ENCODE measurements at regions not wholly inside any gene's neighbourhood (a gene's known extent, or its start where the extent isn't known, plus 50 kb on each side); places are given as distances from the start of the nearest gene placed in this dataset.
A peak's percentile ranks its signal among the peaks of the same experiment; 100 is the strongest.

- Histone ChIP-seq H4K20me1 (ENCODE audit: control insufficient read depth, extremely low read depth, insufficient read depth, low read length) (no peaks in the 10 kb centered on the region), H3K27ac (ENCODE audit: insufficient read depth, low read length) (no peak overlapping the region), H2AFZ (ENCODE audit: low read length) (no peak overlapping the region), H3K9ac (ENCODE audit: insufficient read depth, low read length) (no peak overlapping the region), H3K4me3 (replicated peaks in 1 of 4; ENCODE audit: control extremely low read depth in 1 of 4, insufficient read depth in 1 of 4, low read depth in 3 of 4, low read length in 4 of 4) (no peak overlapping the region), H3K4me1 (ENCODE audit: control insufficient read depth, extremely low read depth, insufficient read depth, low read length) (peaks cover 7% of the 10 kb centered on the region), H3K27me3 (ENCODE audit: control insufficient read depth, insufficient read depth, low read length) (peaks cover 7% of the 10 kb centered on the region), H3K79me2 (ENCODE audit: control insufficient read depth, insufficient read depth, low read length) (no peaks in the 10 kb centered on the region), H3K36me3 (ENCODE audit: control insufficient read depth, insufficient read depth, low read length) (no peaks in the 10 kb centered on the region), H3K9me3 (ENCODE audit: control insufficient read depth, insufficient read depth, low read depth, low read length) (no peaks in the 10 kb centered on the region), H3K4me2 (ENCODE audit: extremely low read depth, insufficient read depth, low read length) (no peak overlapping the region)
- no peak for TF ChIP-seq EZH2 (IDR thresholded peaks at IDR 0.05; ENCODE audit: low read length, missing control alignments)
- no peak for DNase-seq (ENCODE audit: low read depth in 2 of 2)
These were observed 57.4 kb upstream of the ACOT11 start for GRCh38 chr1:54490361-54491248.

GRCh38 chr1:54489627-54490250, 58.3 kb upstream of the ACOT11 start:
- Histone ChIP-seq H3K4me2 (ENCODE audit: extremely low read depth, insufficient read depth, low read length) (peak overlapping the region; percentile 44), H3K4me1 (ENCODE audit: control insufficient read depth, extremely low read depth, insufficient read depth, low read length) (peaks cover 7% of the 10 kb centered on the region), H3K27ac (ENCODE audit: insufficient read depth, low read length) (no peak overlapping the region), H3K9me3 (ENCODE audit: control insufficient read depth, insufficient read depth, low read depth, low read length) (no peaks in the 10 kb centered on the region), H2AFZ (ENCODE audit: low read length) (no peak overlapping the region), H3K36me3 (ENCODE audit: control insufficient read depth, insufficient read depth, low read length) (no peaks in the 10 kb centered on the region), H3K27me3 (ENCODE audit: control insufficient read depth, insufficient read depth, low read length) (peaks cover 2% of the 10 kb centered on the region), H3K79me2 (ENCODE audit: control insufficient read depth, insufficient read depth, low read length) (no peaks in the 10 kb centered on the region), H4K20me1 (ENCODE audit: control insufficient read depth, extremely low read depth, insufficient read depth, low read length) (no peaks in the 10 kb centered on the region), H3K4me3 (replicated peaks in 1 of 4; ENCODE audit: control extremely low read depth in 1 of 4, insufficient read depth in 1 of 4, low read depth in 3 of 4, low read length in 4 of 4) (peak overlapping the region in 2 of 4 experiments; percentile 47 to 66), H3K9ac (ENCODE audit: insufficient read depth, low read length) (no peak overlapping the region)
- no peak for DNase-seq (ENCODE audit: low read depth in 2 of 2)
- TF ChIP-seq EZH2 (IDR thresholded peaks at IDR 0.05; ENCODE audit: low read length, missing control alignments) (no peak), CTCF (conservative IDR thresholded peaks at IDR 0.05 in 1 of 2, IDR thresholded peaks at IDR 0.05 in 1 of 2; ENCODE audit: low read depth in 1 of 2, low read length in 2 of 2) (no peak)

GRCh38 chr1:54488779-54489626, 59.0 kb upstream of the ACOT11 start:
- Histone ChIP-seq H4K20me1 (ENCODE audit: control insufficient read depth, extremely low read depth, insufficient read depth, low read length) (no peaks in the 10 kb centered on the region), H3K9me3 (ENCODE audit: control insufficient read depth, insufficient read depth, low read depth, low read length) (no peaks in the 10 kb centered on the region), H3K4me2 (ENCODE audit: extremely low read depth, insufficient read depth, low read length) (peak overlapping the region; percentile 30), H3K4me3 (replicated peaks in 1 of 4; ENCODE audit: control extremely low read depth in 1 of 4, insufficient read depth in 1 of 4, low read depth in 3 of 4, low read length in 4 of 4) (peak overlapping the region; percentile 41 to 66 (median 56)), H3K4me1 (ENCODE audit: control insufficient read depth, extremely low read depth, insufficient read depth, low read length) (peaks cover 7% of the 10 kb centered on the region), H2AFZ (ENCODE audit: low read length) (peak overlapping the region; percentile 36), H3K9ac (ENCODE audit: insufficient read depth, low read length) (peak overlapping the region; percentile 48), H3K36me3 (ENCODE audit: control insufficient read depth, insufficient read depth, low read length) (no peaks in the 10 kb centered on the region), H3K27ac (ENCODE audit: insufficient read depth, low read length) (peak overlapping the region; percentile 93), H3K27me3 (ENCODE audit: control insufficient read depth, insufficient read depth, low read length) (no peaks in the 10 kb centered on the region), H3K79me2 (ENCODE audit: control insufficient read depth, insufficient read depth, low read length) (no peaks in the 10 kb centered on the region)
- TF ChIP-seq CTCF (conservative IDR thresholded peaks at IDR 0.05 in 1 of 2, IDR thresholded peaks at IDR 0.05 in 1 of 2; ENCODE audit: low read depth in 1 of 2, low read length in 2 of 2): peak; percentile 64 to 86
- no peak for TF ChIP-seq EZH2 (IDR thresholded peaks at IDR 0.05; ENCODE audit: low read length, missing control alignments)
- DNase-seq (ENCODE audit: low read depth in 2 of 2): peak; percentile 63 to 65
